HG02884 (cell line): ENCODE measurements at regions not wholly inside any gene's neighbourhood (a gene's known extent, or its start where the extent isn't known, plus 50 kb on each side); places are given as distances from the start of the nearest gene placed in this dataset.

Experiments
- ATAC-seq: cut with Tn5 transposase; IDR thresholded peaks from one replicate; pipeline ENCODE4 v1.9.1; 2021; ENCODE audit warnings: mild to moderate bottlenecking, moderate library complexity; ENCODE audit not compliant: unreplicated experiment

DNA sequence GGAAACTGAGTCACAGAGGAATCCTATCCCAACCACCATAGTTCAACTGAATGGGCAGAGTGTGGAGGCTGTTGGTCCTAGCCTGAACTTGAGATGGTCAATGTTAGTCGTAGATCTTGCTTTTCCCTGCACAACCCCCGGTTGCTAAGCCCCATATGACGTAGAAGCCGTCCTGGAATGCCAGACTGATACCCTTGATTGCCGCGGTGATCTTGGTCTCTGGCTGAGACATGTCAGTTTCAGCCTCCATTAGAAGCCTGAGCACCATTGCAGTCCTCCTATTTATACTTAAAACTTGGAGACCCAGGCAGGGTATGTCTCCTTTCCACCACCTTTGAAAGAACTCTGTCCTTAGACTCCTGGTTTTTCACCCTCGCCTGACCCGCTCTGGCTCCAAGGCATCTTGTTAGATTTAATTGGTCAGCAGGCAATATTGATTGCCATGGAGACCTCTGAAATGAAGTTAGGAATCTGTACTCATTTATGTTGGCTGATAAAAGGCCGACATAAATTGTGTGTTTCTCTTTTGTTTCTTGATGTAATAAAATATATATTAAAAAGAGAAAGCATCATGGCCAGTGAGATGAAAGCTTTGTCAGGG is 53.4 kb downstream of the RPLP1 start:
- ATAC-seq: no peak

- no peak for ATAC-seq
Measured at GRCh38 chr15:69508659-69509058, 56.0 kb downstream of the RPLP1 start.

DNA sequence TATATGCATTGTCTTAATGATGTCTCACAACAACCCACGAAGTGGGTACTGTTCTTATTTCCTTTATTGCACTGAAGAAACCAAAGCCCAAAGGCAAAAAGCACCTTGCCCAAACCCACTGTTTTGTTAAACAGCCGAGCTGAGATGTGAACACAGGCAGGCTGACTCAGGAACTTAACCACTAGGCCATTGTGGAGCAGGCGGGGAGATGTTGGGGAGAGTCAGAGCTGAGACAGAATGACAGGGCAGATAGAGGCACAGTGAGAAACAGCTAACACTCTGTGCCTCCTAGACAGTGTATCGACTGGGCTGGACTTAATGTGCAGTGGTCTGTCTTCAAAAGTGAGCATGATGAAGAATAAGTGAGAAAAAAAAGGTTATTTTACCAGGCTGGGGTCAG is 56.5 kb downstream of the RPLP1 start:
- ATAC-seq: no peak

DNA sequence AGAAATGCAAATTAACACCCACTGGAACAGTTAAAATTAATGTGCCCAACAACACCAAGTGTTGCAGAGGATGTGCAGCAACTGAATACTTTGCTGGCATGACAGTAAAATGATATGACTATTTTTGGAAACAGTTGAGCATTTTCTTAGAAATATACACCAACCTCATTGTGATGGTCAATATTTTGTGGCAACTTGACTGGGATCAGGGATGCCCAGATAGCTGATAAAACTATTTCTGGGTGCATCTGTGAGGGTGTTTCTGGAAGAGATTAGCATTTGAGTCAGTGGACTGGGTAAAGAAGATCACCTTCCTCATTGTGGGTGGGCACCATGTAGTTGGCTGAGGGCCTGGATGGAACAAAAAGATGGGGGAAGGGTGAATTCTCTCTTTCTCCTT is 57.9 kb downstream of the RPLP1 start:
- no peak for ATAC-seq

GRCh38 chr15:69511015-69511414 is 58.4 kb downstream of the RPLP1 start:
- no peak for ATAC-seq

DNA sequence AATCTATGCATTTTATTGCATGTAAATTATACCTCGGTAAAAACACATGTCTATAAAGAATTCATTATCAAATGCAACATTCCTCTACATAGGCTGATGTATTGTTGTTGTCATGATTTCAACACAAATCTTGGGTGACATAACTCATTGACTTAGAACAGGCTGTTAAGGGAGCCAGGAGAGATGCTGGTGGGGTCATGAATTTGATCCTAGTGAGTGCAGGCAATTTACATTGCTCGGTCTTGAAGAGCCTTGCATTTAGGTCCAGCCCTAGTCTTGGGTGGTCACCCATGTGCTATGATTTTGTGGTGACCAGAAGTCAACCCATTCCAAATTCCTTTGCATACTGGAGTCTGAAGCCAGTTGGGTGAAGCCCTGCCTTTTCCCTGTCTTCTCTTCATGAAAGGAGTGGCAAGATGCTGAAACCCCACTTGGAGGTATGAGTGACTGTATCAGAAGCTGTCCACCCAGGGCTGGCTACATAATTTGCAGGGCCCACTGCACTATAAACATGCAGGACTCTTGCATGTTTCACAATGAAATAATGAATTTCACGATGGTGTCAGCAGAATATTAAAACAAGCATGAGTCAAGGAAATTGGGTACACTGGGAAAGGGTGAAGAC is 59.2 kb downstream of the RPLP1 start:
- ATAC-seq: no peak

DNA sequence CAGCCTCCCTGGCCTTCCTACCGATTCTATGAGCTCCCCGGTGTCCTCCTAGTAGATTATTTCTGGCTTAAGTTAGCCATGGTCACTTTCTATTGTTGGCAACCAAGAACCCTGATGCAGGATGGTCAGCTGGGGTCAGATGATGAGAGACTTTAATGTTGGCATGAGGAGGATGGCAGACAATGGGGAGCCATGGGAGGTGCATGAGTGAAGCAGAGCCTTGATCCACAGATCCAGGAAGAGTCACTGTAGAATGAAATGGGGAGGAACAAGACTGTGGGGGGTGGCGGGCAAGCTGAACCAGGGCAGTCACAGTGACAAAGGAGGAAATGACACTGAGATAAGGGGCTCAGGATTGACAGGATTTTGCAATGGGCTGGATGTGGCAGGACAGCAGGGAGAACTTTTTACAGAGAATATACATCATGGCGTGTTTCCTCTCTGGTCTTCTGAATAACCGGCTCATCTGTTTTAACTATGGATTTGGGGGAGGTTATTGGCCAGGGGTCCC is 60.9 kb downstream of the RPLP1 start:
- no peak for ATAC-seq

- no peak for ATAC-seq
Measured at GRCh38 chr15:69513986-69514385, 61.4 kb downstream of the RPLP1 start.

- ATAC-seq: no peak
Measured at GRCh38 chr15:69515508-69515907, 62.9 kb downstream of the RPLP1 start.

DNA sequence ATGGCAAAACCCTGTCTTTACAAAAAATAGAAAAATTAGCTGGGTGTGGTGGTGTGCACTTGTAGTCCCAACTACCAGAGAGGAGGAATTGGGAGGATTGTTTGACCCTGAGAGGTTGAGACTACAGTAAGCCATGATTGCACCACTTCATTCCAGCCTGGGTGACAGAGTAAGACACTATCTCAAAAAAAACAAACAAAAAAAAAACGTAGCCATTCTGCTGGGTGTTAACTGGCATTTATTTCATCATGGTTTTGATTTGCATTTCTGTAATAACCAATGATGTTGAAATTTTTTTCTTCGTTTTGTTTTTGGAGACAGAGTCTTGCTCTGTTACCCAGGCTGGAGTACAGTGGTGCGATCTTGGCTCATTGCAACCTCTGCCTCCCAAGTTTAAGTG is 63.3 kb downstream of the RPLP1 start:
- ATAC-seq: no peak

- no peak for ATAC-seq
Measured at GRCh38 chr15:69517052-69517451, 64.4 kb downstream of the RPLP1 start.

DNA sequence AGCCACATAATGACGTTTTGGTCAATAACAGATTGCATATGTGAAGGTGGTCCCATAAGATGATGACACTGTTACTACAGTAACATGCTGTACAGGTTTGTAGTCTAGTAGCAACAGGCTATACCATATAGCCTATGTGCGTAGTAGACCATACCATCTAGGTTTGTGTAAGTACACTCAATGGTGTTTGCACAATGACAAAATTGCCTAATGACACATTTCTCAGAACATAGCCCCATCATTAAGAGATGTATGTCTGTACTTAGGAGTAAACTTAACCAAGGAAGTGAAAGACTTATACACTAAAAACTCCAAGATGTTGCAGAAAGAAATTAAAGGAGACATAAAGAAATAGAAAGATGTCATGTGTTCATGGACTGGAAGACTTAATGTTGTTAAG is 66.2 kb downstream of the RPLP1 start:
- ATAC-seq: no peak

GRCh38 chr15:69520067-69520466 is 67.4 kb downstream of the RPLP1 start:
- ATAC-seq: no peak

DNA sequence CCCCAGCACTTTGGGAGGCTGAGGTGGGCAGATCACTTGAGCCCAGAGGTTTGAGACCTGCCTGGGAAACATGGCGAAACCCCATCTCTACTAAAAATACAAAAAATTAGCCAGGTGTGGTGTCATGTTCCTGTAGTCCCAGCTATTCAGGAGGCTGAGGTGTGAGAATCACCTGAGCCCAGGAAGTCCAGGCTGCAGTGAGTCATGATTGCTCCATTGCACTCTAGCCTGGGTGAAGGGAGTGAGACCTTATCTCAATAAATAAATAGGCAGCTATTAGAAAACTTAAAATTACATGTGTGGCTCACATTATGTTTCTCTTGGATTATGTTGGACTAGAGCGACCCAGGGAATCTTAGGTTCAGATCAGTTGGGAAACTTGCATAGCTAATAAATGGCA is 69.7 kb downstream of the RPLP1 start:
- no peak for ATAC-seq

- no peak for ATAC-seq
Measured at GRCh38 chr15:69523010-69524001, 70.7 kb downstream of the RPLP1 start.

DNA sequence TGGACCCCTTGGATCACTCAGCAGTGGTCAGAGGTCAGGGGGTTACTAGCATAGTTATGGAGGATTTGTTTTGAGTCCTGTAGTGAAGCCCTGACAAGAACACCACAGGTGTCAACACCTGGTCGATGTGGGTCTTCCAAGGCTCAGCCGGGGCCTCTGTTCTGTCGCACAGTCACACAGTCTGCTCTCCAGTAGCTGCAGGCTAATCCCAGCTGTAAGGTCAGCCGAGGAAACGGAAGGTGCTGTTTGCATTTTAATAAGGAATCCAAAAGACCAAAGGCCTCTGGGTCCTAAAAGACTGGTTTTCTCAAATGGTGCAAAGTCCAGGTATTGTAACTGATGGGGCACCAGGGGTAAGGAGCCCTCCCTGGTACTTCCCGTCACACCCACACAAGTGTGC is 71.7 kb downstream of the RPLP1 start:
- ATAC-seq: no peak

GRCh38 chr15:69524814-69525213 is 72.2 kb downstream of the RPLP1 start:
- ATAC-seq: no peak

- no peak for ATAC-seq
Measured at GRCh38 chr15:69525543-69525942, 72.9 kb downstream of the RPLP1 start.

- ATAC-seq: no peak
Measured at GRCh38 chr15:69526081-69527061, 73.8 kb downstream of the RPLP1 start.

DNA sequence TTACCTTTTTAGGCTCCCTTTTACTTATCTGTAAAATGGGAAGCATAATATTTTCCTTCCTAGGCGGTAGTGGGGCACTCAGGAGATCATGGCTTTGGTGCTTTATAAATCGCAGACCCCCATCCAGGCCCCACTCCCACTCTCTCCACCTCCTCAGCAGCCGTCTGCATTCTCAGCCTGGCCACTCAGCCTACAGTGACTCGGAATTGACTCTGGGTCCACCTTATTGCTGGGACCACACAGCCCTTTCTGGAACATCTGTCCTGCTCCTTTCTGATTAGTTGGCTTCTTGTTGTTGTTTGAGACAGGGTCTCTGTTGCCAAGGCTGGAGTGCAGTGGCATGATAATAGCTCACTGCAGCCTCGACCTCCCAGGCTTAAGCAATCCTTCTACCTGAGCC is 76.5 kb downstream of the RPLP1 start:
- no peak for ATAC-seq
